Keratinocyte (primary cell): ENCODE measurements at regions not wholly inside any gene's neighbourhood (a gene's known extent, or its start where the extent isn't known, plus 50 kb on each side); places are given as distances from the start of the nearest gene placed in this dataset.

ENCODE experiments used
- CTCF ChIP-seq, 3 experiments: IDR thresholded peaks in 1 of 3; conservative IDR thresholded peaks in 1 of 3; optimal IDR thresholded peaks in 1 of 3; 2 replicates in 2 of 3; 3 replicates in 1 of 3; pipeline versions ENCODE3 to v1.5.1; 2011; ENCODE audit warnings: low read length in 3 of 3, mild to moderate bottlenecking in 3 of 3, moderate library complexity in 2 of 3, control low read depth in 1 of 3, inconsistent platforms in 1 of 3; ENCODE audit not compliant: insufficient read depth in 2 of 3; ENCODE audit errors: extremely low read depth in 1 of 3
- EZH2 ChIP-seq: IDR thresholded peaks from one replicate; pipeline ENCODE4 v1.6.1; 2012; ENCODE audit warnings: inconsistent platforms, mild to moderate bottlenecking, low read length, moderate library complexity

GRCh38 chr5:169394371-169394770 lies 93.4 kb upstream of the SLIT3 start:
- no peak for TF ChIP-seq CTCF (optimal IDR thresholded peaks at IDR 0.05 in 1 of 3, IDR thresholded peaks at IDR 0.05 in 1 of 3, conservative IDR thresholded peaks at IDR 0.05 in 1 of 3; ENCODE audit: extremely low read depth in 1 of 3, insufficient read depth in 2 of 3, low read length in 3 of 3)
- no peak for TF ChIP-seq EZH2
